Endodermal cell (in vitro differentiated cells): ENCODE measurements at regions not wholly inside any gene's neighbourhood (a gene's known extent, or its start where the extent isn't known, plus 50 kb on each side); places are given as distances from the start of the nearest gene placed in this dataset.

Experiments used
- DNase-seq: peaks from one replicate; pipeline ENCODE4 v3.0.0-alpha.2; 2017
- H3K27ac ChIP-seq: 2 replicates; pipeline ENCODE4 v1.5.1; 2013; ENCODE audit warnings: mild to moderate bottlenecking, low read depth, low read length, moderate library complexity
- H3K27me3 ChIP-seq: 2 replicates; pipeline ENCODE4 v1.6.1; 2013; ENCODE audit warnings: mild to moderate bottlenecking, low read length, moderate library complexity; ENCODE audit not compliant: insufficient read depth, control insufficient read depth, poor library complexity, severe bottlenecking
- H3K36me3 ChIP-seq: 2 replicates; pipeline ENCODE4 v1.7.0; 2013; ENCODE audit warnings: mild to moderate bottlenecking, low read length, moderate library complexity; ENCODE audit not compliant: control insufficient read depth, insufficient read depth
- H3K4me1 ChIP-seq: one replicate; pipeline ENCODE4 v1.7.0; 2013; ENCODE audit warnings: low read length; ENCODE audit not compliant: control insufficient read depth, insufficient read depth
- H3K4me3 ChIP-seq: 2 replicates; pipeline ENCODE4 v1.5.1; 2013; ENCODE audit warnings: mild to moderate bottlenecking, low read length, moderate library complexity
- H3K9ac ChIP-seq: 2 replicates; pipeline ENCODE4 v1.6.1; 2013; ENCODE audit warnings: mild to moderate bottlenecking, low read length, moderate library complexity; ENCODE audit not compliant: poor library complexity, severe bottlenecking; ENCODE audit errors: extremely low read depth
- H3K9me3 ChIP-seq: 2 replicates; pipeline ENCODE4 v1.6.1; 2013; ENCODE audit warnings: mild to moderate bottlenecking, low read length, moderate library complexity; ENCODE audit not compliant: control insufficient read depth
- H3K27ac Mint-ChIP-seq: 2 replicates; pipeline ENCODE4 v1.8.0; 2020; ENCODE audit warnings: mixed read lengths
- H3K27me3 Mint-ChIP-seq: 2 replicates; pipeline ENCODE4 v1.8.0; 2021; ENCODE audit warnings: mild to moderate bottlenecking, mixed read lengths; ENCODE audit not compliant: insufficient read depth
- H3K36me3 Mint-ChIP-seq: 2 replicates; pipeline ENCODE4 v1.8.0; 2020; ENCODE audit warnings: low read depth, mixed read lengths
- H3K4me1 Mint-ChIP-seq: 2 replicates; pipeline ENCODE4 v1.8.0; 2020; ENCODE audit warnings: mixed read lengths
- H3K4me3 Mint-ChIP-seq: 2 replicates; pipeline ENCODE4 v1.8.0; 2020; ENCODE audit warnings: mild to moderate bottlenecking, moderate library complexity, mixed read lengths
- H3K9me3 Mint-ChIP-seq: 2 replicates; pipeline ENCODE4 v1.8.0; 2020; ENCODE audit warnings: mild to moderate bottlenecking, mixed read lengths
- CTCF ChIP-seq: fragments of 200-600 bp; sonication (generic); conservative IDR thresholded peaks from 2 replicates; pipeline ENCODE4 v1.5.0; 2021; ENCODE audit warnings: antibody characterized with exemption, mild to moderate bottlenecking
- WGBS, 2 experiments: methylation state at CpG; one replicate each; pipeline versions ENCODE4 v1.1.5 to v1.1.7; 2013; ENCODE audit warnings: missing lambda C conversion rate in 2 of 2, mixed read lengths in 1 of 2; ENCODE audit not compliant: insufficient coverage in 1 of 2, insufficient read length in 1 of 2; 5-methylcytosine and 5-hydroxymethylcytosine counted together

DNA sequence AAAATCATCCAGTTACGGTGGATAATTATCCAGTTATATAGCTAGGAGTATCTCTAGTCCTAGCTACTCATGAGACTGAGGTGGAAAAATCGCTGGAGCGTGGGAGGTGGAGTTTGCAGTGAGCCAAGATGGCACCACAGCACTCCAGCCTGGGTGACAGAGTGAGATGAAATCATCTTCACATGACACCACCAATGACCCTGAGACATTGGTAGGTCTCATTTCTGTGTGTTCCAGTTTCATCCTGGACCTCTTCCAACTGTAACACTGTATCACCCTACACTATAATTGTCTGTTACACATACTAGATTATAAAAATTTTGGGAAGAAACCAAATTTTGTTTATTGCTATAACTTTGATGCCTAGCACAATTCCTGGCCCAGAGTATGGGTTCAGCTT is 446.8 kb downstream of the TMEM135 start:
- Mint-ChIP-seq H3K36me3 (no peaks in the 10 kb centered on the region), H3K4me3 (no peak overlapping the region), H3K27me3 (no peaks in the 10 kb centered on the region), H3K4me1 (no peaks in the 10 kb centered on the region), H3K9me3 (peaks cover 6% of the 10 kb centered on the region), H3K27ac (no peak overlapping the region)
- Histone ChIP-seq H3K9ac (no peak overlapping the region), H3K36me3 (no peaks in the 10 kb centered on the region), H3K9me3 (no peaks in the 10 kb centered on the region), H3K4me3 (no peak overlapping the region), H3K27me3 (no peaks in the 10 kb centered on the region), H3K4me1 (no peaks in the 10 kb centered on the region), H3K27ac (no peak overlapping the region)
- 91 to 100% methylated on average over 3 of the region's 3 CpGs for WGBS, 2 experiments
- no peak for TF ChIP-seq CTCF
- no peak for DNase-seq

GRCh38 chr11:87477321-87477720 is 439.6 kb downstream of the TMEM135 start:
- no peaks in the 10 kb centered on the region for H3K4me1 Mint-ChIP-seq
- no peak overlapping the region for H3K27ac ChIP-seq
- no peak overlapping the region for H3K4me3 Mint-ChIP-seq
- no peak for DNase-seq
- 87 to 94% methylated on average over 2 of the region's 2 CpGs for WGBS, 2 experiments
- no peaks in the 10 kb centered on the region for H3K27me3 ChIP-seq
- H3K9me3 Mint-ChIP-seq = peaks cover 27% of the 10 kb centered on the region
- no peak for TF ChIP-seq CTCF
- H3K9me3 ChIP-seq = no peaks in the 10 kb centered on the region
- no peaks in the 10 kb centered on the region for H3K4me1 ChIP-seq
- H3K36me3 ChIP-seq = no peaks in the 10 kb centered on the region
- no peaks in the 10 kb centered on the region for H3K27me3 Mint-ChIP-seq
- H3K9ac ChIP-seq = no peak overlapping the region
- no peak overlapping the region for H3K27ac Mint-ChIP-seq
- H3K4me3 ChIP-seq = no peak overlapping the region
- no peaks in the 10 kb centered on the region for H3K36me3 Mint-ChIP-seq

GRCh38 chr11:87473174-87473573 is 435.4 kb downstream of the TMEM135 start:
- no peak overlapping the region for H3K4me3 Mint-ChIP-seq
- H3K27me3 Mint-ChIP-seq = no peaks in the 10 kb centered on the region

More at GRCh38 chr11:87473174-87473573, 435.4 kb downstream of the TMEM135 start:
- H3K27me3 ChIP-seq = no peaks in the 10 kb centered on the region
- 88 to 100% methylated on average over 1 of the region's 1 CpG for WGBS, 2 experiments
- H3K36me3 ChIP-seq = no peaks in the 10 kb centered on the region
- H3K9ac ChIP-seq = no peak overlapping the region
- Mint-ChIP-seq H3K4me1 (no peaks in the 10 kb centered on the region), H3K36me3 (no peaks in the 10 kb centered on the region), H3K27ac (no peak overlapping the region), H3K9me3 (peaks cover 8% of the 10 kb centered on the region)
- H3K4me3 ChIP-seq = no peak overlapping the region
- no peak for DNase-seq
- no peaks in the 10 kb centered on the region for H3K9me3 ChIP-seq
- H3K4me1 ChIP-seq = no peaks in the 10 kb centered on the region
- H3K27ac ChIP-seq = no peak overlapping the region
- no peak for TF ChIP-seq CTCF
